NB4 (cell line): ENCODE measurements at regions not wholly inside any gene's neighbourhood (a gene's known extent, or its start where the extent isn't known, plus 50 kb on each side); places are given as distances from the start of the nearest gene placed in this dataset.

ENCODE experiments used
- POLR2A ChIP-seq: IDR thresholded peaks from 2 replicates; pipeline ENCODE4 v1.6.1; 2011; ENCODE audit warnings: mild to moderate bottlenecking; ENCODE audit not compliant: insufficient read length; ENCODE audit errors: extremely low read depth
- TF ChIP-seq, protein P1 (sequence below): IDR thresholded peaks from one replicate; pipeline ENCODE4 v1.5.1; 2012; ENCODE audit warnings: low read depth, low read length
- TF ChIP-seq, protein P2 (sequence below): IDR thresholded peaks from 2 replicates; pipeline ENCODE4 v1.6.1; 2011; ENCODE audit warnings: low read depth, low read length

DNA sequence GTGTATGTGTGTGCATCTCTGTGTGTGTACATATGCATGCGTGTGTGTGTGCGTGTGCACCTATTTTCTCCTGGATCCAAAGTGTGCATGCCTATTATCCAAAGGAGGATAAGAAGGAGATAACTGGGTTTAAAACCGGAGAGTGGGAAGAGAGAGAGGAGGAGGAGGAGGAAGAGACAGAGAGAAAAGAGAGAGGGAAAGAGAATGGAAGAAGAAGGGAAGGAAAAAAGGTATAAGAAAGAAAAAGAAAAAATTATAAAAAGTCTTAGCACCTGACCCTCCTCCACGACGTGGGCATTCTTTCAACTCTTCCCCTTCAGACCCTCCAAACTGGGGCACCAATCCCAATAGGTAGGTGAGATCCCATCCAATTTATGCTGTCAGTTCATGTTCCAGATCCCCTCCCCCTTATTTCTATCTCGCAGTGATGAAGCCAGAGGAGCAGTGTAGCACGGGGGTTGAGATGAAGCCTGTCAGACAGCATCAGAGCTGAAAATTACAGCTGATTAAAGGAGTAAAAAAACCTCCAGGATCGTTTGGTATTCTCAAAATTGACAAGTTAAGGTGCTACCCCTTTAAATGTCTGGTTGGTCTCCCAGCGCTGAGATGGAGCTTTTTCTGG is 386.7 kb upstream of the ATP5MC3 start:
- TF ChIP-seq POLR2A, result no peak
- TF ChIP-seq, protein P1, sequence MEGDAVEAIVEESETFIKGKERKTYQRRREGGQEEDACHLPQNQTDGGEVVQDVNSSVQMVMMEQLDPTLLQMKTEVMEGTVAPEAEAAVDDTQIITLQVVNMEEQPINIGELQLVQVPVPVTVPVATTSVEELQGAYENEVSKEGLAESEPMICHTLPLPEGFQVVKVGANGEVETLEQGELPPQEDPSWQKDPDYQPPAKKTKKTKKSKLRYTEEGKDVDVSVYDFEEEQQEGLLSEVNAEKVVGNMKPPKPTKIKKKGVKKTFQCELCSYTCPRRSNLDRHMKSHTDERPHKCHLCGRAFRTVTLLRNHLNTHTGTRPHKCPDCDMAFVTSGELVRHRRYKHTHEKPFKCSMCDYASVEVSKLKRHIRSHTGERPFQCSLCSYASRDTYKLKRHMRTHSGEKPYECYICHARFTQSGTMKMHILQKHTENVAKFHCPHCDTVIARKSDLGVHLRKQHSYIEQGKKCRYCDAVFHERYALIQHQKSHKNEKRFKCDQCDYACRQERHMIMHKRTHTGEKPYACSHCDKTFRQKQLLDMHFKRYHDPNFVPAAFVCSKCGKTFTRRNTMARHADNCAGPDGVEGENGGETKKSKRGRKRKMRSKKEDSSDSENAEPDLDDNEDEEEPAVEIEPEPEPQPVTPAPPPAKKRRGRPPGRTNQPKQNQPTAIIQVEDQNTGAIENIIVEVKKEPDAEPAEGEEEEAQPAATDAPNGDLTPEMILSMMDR, result no peak
- TF ChIP-seq, protein P2, sequence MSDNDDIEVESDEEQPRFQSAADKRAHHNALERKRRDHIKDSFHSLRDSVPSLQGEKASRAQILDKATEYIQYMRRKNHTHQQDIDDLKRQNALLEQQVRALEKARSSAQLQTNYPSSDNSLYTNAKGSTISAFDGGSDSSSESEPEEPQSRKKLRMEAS, result no peak
